PC-3 (cell line): ENCODE measurements at regions not wholly inside any gene's neighbourhood (a gene's known extent, or its start where the extent isn't known, plus 50 kb on each side); places are given as distances from the start of the nearest gene placed in this dataset.

Source experiments
- EZH2phosphoT487 ChIP-seq: fragments of 300-600 bp; sonication (generic); IDR thresholded peaks from 2 replicates; pipeline ENCODE4 v1.6.1; 2018; ENCODE audit warnings: mild to moderate bottlenecking, antibody characterized with exemption, low read length, borderline replicate concordance
- TF ChIP-seq, protein P1 (sequence below): fragments of 300-600 bp; sonication (generic); conservative IDR thresholded peaks from 2 replicates; pipeline ENCODE4 v1.5.1; 2017; ENCODE audit warnings: antibody characterized with exemption, low read depth, mild to moderate bottlenecking, low read length

DNA sequence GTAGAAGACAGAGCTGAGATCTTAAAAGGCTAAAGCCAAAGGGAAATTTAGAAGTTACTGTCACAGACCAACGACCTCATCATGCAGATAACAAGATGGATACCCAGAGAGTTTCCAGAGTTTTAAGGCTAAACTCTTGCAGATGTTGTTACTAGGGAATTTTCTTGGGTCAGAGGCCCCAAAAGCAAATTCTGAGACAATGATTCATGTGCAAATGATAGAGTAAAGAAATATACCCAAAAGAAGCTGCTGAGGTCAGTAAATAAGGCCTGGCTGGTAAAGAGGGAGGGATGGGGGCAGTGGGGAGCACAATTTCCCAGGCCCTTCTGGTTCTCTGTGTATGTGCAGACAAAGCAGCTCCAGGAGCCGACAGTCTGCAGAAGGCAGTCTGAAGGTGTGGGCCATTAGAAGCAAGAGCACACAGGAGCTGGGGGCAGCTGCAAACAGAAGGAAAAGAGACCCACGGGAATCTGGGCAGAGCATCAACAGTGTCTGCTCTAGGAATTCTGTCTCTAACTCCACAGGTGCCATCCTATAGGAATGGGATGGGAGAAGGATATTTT is 330.8 kb downstream of the TBC1D4 start:
- TF ChIP-seq, protein P1, sequence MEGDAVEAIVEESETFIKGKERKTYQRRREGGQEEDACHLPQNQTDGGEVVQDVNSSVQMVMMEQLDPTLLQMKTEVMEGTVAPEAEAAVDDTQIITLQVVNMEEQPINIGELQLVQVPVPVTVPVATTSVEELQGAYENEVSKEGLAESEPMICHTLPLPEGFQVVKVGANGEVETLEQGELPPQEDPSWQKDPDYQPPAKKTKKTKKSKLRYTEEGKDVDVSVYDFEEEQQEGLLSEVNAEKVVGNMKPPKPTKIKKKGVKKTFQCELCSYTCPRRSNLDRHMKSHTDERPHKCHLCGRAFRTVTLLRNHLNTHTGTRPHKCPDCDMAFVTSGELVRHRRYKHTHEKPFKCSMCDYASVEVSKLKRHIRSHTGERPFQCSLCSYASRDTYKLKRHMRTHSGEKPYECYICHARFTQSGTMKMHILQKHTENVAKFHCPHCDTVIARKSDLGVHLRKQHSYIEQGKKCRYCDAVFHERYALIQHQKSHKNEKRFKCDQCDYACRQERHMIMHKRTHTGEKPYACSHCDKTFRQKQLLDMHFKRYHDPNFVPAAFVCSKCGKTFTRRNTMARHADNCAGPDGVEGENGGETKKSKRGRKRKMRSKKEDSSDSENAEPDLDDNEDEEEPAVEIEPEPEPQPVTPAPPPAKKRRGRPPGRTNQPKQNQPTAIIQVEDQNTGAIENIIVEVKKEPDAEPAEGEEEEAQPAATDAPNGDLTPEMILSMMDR: no peak
- TF ChIP-seq EZH2phosphoT487: no peak
